ENCODE measurements at regions not wholly inside any gene's neighbourhood (a gene's known extent, or its start where the extent isn't known, plus 50 kb on each side); places are given as distances from the start of the nearest gene placed in this dataset.

GRCh38 chr6:50921968-50922367, 103.3 kb downstream of the TFAP2B start:
- Mint-ChIP-seq H3K27ac (no peak overlapping the region), H3K4me1 (ENCODE audit: low read depth) (peaks cover 13% of the 10 kb centered on the region), H3K4me3 (ENCODE audit: low read depth) (no peak overlapping the region), H3K36me3 (ENCODE audit: insufficient read depth) (peaks cover 1% of the 10 kb centered on the region), H3K9me3 (ENCODE audit: low read depth) (peaks cover 10% of the 10 kb centered on the region), H3K27me3 (no peaks in the 10 kb centered on the region)
- no peak for DNase-seq (ENCODE audit: low spot score, unreplicated experiment)
- no peak for TF ChIP-seq CTCF (IDR thresholded peaks at IDR 0.05; ENCODE audit: unreplicated experiment)

- Mint-ChIP-seq H3K9me3 (ENCODE audit: low read depth) (peaks cover 10% of the 10 kb centered on the region), H3K27ac (no peak overlapping the region), H3K4me1 (ENCODE audit: low read depth) (peaks cover 13% of the 10 kb centered on the region), H3K27me3 (no peaks in the 10 kb centered on the region), H3K36me3 (ENCODE audit: insufficient read depth) (peaks cover 1% of the 10 kb centered on the region), H3K4me3 (ENCODE audit: low read depth) (no peak overlapping the region)
- DNase-seq (ENCODE audit: low spot score, unreplicated experiment) = no peak
- TF ChIP-seq CTCF (IDR thresholded peaks at IDR 0.05; ENCODE audit: unreplicated experiment) = no peak
Observed at GRCh38 chr6:50922579-50923525, 104.2 kb downstream of the TFAP2B start.

- H3K27ac Mint-ChIP-seq = no peak overlapping the region
Observed at GRCh38 chr6:50924758-50925157, 106.1 kb downstream of the TFAP2B start.

GRCh38 chr6:50925548-50925947, 106.9 kb downstream of the TFAP2B start:
- no peak for DNase-seq (ENCODE audit: low spot score, unreplicated experiment)
- no peak for TF ChIP-seq CTCF (IDR thresholded peaks at IDR 0.05; ENCODE audit: unreplicated experiment)
- H3K36me3 Mint-ChIP-seq (ENCODE audit: insufficient read depth) = peaks cover 1% of the 10 kb centered on the region
- H3K9me3 Mint-ChIP-seq (ENCODE audit: low read depth) = peaks cover 4% of the 10 kb centered on the region
- peaks cover 14% of the 10 kb centered on the region for H3K4me1 Mint-ChIP-seq (ENCODE audit: low read depth)
- no peaks in the 10 kb centered on the region for H3K27me3 Mint-ChIP-seq
- no peak overlapping the region for H3K27ac Mint-ChIP-seq
- no peak overlapping the region for H3K4me3 Mint-ChIP-seq (ENCODE audit: low read depth)

More at GRCh38 chr6:50924758-50925157, 106.1 kb downstream of the TFAP2B start:
- Mint-ChIP-seq H3K9me3 (ENCODE audit: low read depth) (peaks cover 8% of the 10 kb centered on the region), H3K36me3 (ENCODE audit: insufficient read depth) (peaks cover 1% of the 10 kb centered on the region), H3K27me3 (no peaks in the 10 kb centered on the region), H3K4me3 (ENCODE audit: low read depth) (no peak overlapping the region), H3K4me1 (ENCODE audit: low read depth) (peaks cover 14% of the 10 kb centered on the region)
- TF ChIP-seq CTCF (IDR thresholded peaks at IDR 0.05; ENCODE audit: unreplicated experiment) = no peak
- DNase-seq (ENCODE audit: low spot score, unreplicated experiment) = no peak

GRCh38 chr6:50925981-50926380, 107.3 kb downstream of the TFAP2B start:
- Mint-ChIP-seq H3K4me1 (ENCODE audit: low read depth) (peaks cover 14% of the 10 kb centered on the region), H3K36me3 (ENCODE audit: insufficient read depth) (peaks cover 1% of the 10 kb centered on the region), H3K9me3 (ENCODE audit: low read depth) (peaks cover 4% of the 10 kb centered on the region), H3K4me3 (ENCODE audit: low read depth) (no peak overlapping the region), H3K27ac (no peak overlapping the region), H3K27me3 (no peaks in the 10 kb centered on the region)
- no peak for DNase-seq (ENCODE audit: low spot score, unreplicated experiment)
- no peak for TF ChIP-seq CTCF (IDR thresholded peaks at IDR 0.05; ENCODE audit: unreplicated experiment)
